Stimulated activated CD8-positive, alpha-beta memory T cell treated with anti-CD3 and anti-CD28 coated beads, Interleukin-2, amount 100 ng/mL, for 1 hour (primary cell): ENCODE measurements at regions not wholly inside any gene's neighbourhood (a gene's known extent, or its start where the extent isn't known, plus 50 kb on each side); places are given as distances from the start of the nearest gene placed in this dataset.

Experiments
- DNase-seq, 2 donors: peaks; one replicate each; pipeline ENCODE4 v3.0.0-alpha.2; 2020; ENCODE audit warnings: low read depth in 2 of 2

GRCh38 chr12:125431516-125431915 is 366.3 kb downstream of the AACS start:
- DNase-seq, result no peak

DNA sequence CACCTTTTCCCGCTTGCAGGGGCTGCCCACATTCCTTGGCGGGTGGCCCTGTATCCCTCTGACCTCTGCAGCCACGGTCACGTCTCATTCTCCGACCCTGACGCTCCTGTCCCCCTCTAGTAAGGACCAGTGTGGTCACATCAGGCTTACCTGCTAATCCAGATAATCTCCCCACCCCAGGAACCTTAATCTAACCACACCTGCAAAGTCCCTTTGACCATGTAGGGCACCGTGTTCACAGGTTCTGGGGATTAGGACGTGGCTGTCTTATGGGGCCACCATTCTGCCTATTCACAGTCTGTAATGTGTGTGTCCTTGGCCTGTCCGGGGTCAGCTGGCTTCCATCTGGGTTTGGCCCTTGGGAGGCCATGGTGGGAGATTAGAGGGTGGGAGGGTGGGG is 368.9 kb downstream of the AACS start:
- no peak for DNase-seq

DNA sequence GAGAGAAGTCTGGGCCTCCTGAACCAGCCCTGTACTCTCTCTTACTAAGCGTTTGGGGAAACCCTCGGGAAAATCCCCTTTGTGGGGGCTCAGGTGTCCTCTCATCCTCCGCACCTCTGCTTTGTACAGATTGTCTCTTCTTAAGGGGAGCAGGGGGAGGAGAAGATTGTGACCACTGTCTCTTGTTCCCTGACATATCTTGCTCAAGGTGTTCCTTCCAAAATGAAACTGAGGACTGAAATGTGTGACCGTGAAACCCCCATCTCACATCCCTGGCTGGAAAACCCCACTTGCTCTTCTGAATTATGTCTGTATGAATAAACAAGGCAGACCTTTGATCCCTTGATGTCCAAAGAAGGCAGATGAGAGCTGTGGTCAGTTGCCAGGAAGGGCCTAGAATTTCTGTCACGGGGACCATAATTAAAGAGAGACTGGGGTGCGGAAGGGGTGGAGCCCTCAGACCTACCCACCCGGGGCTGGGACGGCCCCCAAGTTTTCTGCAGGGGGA is 369.8 kb downstream of the AACS start:
- DNase-seq, result no peak

- DNase-seq, result no peak
Observed at GRCh38 chr12:125435871-125436270, 370.6 kb downstream of the AACS start.

- no peak for DNase-seq
Observed at GRCh38 chr12:125436686-125437085, 371.5 kb downstream of the AACS start.

- no peak for DNase-seq
Observed at GRCh38 chr12:125440399-125440798, 375.2 kb downstream of the AACS start.

DNA sequence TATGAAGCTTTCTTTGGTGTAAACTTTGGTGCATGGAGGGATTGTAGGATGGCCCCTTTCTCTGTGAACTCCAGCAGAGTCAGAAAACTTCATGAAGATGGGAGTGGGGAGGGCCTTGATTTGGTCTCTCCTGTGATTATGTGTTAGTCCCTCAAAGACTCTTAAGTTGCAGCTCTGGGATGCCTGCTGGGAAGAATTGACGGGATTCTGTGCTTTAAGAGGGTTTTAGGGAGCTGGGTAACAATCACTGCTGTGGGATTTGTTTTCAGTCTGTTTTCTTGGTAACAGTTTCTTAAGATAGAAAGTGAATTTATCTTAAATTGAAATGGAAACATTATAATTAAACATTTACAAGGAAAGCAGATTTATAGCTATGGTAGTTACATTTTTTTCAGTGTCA is 378.1 kb downstream of the AACS start:
- no peak for DNase-seq

- DNase-seq, result no peak
Observed at GRCh38 chr12:125451408-125451807, 386.2 kb downstream of the AACS start.

DNA sequence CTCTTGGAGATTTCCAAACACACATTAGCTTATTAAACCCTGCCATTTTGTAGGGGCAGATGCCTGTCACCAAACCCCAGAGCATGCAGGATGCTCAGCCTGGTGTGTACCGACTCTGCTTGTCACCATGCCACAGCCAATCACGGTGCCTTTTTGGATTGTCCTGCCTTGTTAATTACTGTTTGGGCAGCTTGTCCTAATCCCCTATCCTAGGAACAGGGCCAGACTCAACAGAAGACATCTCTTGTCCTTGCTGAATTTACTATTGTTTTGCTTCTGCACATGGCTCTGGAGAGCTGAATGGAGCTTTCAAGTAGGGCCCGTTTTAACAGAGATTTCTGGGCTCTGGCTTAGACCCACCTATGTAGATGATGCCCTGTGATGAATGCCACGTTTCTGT is 388.5 kb downstream of the AACS start:
- DNase-seq, result no peak

DNA sequence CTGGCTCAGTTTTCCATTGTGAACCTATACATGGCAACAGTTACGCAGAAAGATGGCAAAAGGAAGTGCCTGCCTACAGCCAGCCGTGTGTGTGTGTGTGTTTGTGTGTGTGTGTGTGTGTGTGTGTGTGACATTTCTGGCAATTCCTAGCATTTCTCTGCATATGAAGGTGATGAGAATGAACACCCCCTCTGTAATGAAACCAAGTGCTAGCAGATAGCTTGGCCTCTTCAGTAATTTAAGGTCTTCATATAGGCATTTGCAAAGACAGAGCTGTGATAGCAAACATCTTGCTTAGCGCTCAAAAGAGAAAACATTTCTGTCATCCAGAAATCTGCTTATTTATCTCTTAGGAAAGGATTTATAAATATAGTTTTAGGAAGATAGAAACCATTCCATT is 389.1 kb downstream of the AACS start:
- no peak for DNase-seq

- no peak for DNase-seq
Observed at GRCh38 chr12:125454786-125455480, 389.7 kb downstream of the AACS start.

GRCh38 chr12:125455556-125455955 is 390.3 kb downstream of the AACS start:
- no peak for DNase-seq

- DNase-seq, result no peak
Observed at GRCh38 chr12:125458552-125459268, 393.5 kb downstream of the AACS start.

GRCh38 chr12:125461831-125462230 is 396.6 kb downstream of the AACS start:
- no peak for DNase-seq

GRCh38 chr12:125463386-125463785 is 398.2 kb downstream of the AACS start:
- no peak for DNase-seq

- no peak for DNase-seq
Observed at GRCh38 chr12:125467363-125467762, 402.1 kb downstream of the AACS start.

GRCh38 chr12:125469683-125470082 is 404.4 kb downstream of the AACS start:
- DNase-seq, result no peak

GRCh38 chr12:125470838-125471783 is 405.9 kb downstream of the AACS start:
- no peak for DNase-seq

DNA sequence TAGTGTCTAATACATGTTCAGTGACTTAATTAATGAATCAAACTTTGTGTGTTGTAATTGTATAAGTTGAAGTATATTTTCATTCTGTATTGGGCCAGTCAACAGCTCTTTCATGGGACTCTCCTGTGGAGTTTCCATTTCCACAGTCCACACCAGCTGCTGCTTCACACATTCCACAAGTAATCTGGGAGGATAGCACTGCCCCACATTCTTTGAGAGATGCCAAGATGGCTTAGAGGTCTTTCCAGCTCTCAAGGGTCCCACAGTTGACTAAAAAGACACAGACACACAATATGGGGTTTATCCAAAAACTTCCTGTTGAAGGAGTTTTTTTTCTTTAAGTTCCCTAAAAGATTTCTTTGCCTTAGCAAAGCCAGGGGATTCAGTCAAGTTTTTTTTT is 408.3 kb downstream of the AACS start:
- DNase-seq, result no peak

GRCh38 chr12:125487336-125487735 is 422.1 kb downstream of the AACS start:
- no peak for DNase-seq

DNA sequence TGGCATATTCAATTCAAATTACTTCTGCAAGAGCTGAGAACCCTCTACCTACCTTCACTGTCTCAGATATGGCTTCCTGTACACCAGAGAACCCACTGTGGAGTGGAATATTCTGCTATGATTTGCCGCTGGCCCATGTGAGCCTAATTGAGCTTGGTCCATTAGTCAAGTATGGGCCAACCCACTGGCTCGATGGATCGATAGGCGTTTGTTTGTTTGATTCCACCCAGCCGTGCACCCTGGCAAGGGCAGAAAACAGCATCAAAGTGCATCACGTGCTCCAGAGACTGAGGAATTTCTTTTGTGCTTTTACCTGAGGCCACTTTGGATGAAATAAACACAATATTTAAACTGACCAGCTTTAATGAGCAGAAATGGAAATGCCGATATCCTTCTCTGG is 426.3 kb downstream of the AACS start:
- no peak for DNase-seq
